Keratinocyte (primary cell): ENCODE measurements at regions not wholly inside any gene's neighbourhood (a gene's known extent, or its start where the extent isn't known, plus 50 kb on each side); places are given as distances from the start of the nearest gene placed in this dataset.

Experiments
- DNase-seq: peaks from one replicate; pipeline ENCODE4 v3.0.0-alpha.2; 2011; ENCODE audit warnings: low read depth, missing footprints, low spot score
- FAIRE-seq: peaks from 2 replicates; lab custom pipeline; 2011; peaks lifted over from hg19 to GRCh38; lab: Jason Lieb, UNC
- H2AFZ ChIP-seq: 2 replicates; pipeline ENCODE4 v1.6.0; 2012; ENCODE audit warnings: low read length, control low read depth, inconsistent platforms; ENCODE audit not compliant: control insufficient read depth
- H3K27ac ChIP-seq: 2 replicates; pipeline ENCODE4 v1.5.1; 2011; ENCODE audit warnings: low read length; ENCODE audit not compliant: control insufficient read depth, insufficient read depth
- H3K27me3 ChIP-seq: 3 replicates; pipeline ENCODE4 v1.6.0; 2011; ENCODE audit warnings: low read length; ENCODE audit not compliant: control insufficient read depth, insufficient read depth; ENCODE audit errors: extremely low read depth
- H3K36me3 ChIP-seq, 2 experiments: 2 replicates in 1 of 2; 3 replicates in 1 of 2; pipeline ENCODE4 v1.5.1; 2011; ENCODE audit warnings: low read length in 2 of 2, mild to moderate bottlenecking in 1 of 2; ENCODE audit not compliant: control insufficient read depth in 2 of 2, insufficient read depth in 2 of 2; ENCODE audit errors: extremely low read depth in 1 of 2
- H3K4me1 ChIP-seq: 3 replicates; pipeline ENCODE4 v1.5.1; 2011; ENCODE audit warnings: low read length; ENCODE audit not compliant: control insufficient read depth, insufficient read depth; ENCODE audit errors: extremely low read depth
- H3K4me2 ChIP-seq: 3 replicates; pipeline ENCODE4 v1.6.0; 2011; ENCODE audit warnings: low read depth, low read length; ENCODE audit not compliant: control insufficient read depth, insufficient read depth; ENCODE audit errors: extremely low read depth
- H3K4me3 ChIP-seq, 3 experiments: fragments of 200-600 bp in 1 of 3; sonication (generic) in 1 of 3; 2 replicates in 2 of 3; 3 replicates in 1 of 3; pipeline ENCODE4 v1.5.1; 2011 to 2016; ENCODE audit warnings: low read length in 3 of 3, mild to moderate bottlenecking in 3 of 3, control low read depth in 2 of 3, inconsistent platforms in 1 of 3, low read depth in 1 of 3, mixed read lengths in 1 of 3, mixed run types in 1 of 3, moderate library complexity in 1 of 3; ENCODE audit not compliant: control insufficient read depth in 2 of 3, insufficient read depth in 2 of 3; ENCODE audit errors: extremely low read depth in 1 of 3
- H3K79me2 ChIP-seq: 2 replicates; pipeline ENCODE4 v1.6.0; 2012; ENCODE audit warnings: low read length; ENCODE audit not compliant: control insufficient read depth, insufficient read depth
- H3K9ac ChIP-seq: 3 replicates; pipeline ENCODE4 v1.6.0; 2011; ENCODE audit warnings: low read length; ENCODE audit not compliant: control insufficient read depth, insufficient read depth; ENCODE audit errors: extremely low read depth
- H3K9me1 ChIP-seq: 3 replicates; pipeline ENCODE4 v1.6.0; 2011; ENCODE audit warnings: low read length; ENCODE audit not compliant: control insufficient read depth, insufficient read depth; ENCODE audit errors: extremely low read depth
- H3K9me3 ChIP-seq: 2 replicates; pipeline ENCODE4 v1.5.1; 2012; ENCODE audit warnings: low read depth, low read length; ENCODE audit not compliant: control insufficient read depth
- H4K20me1 ChIP-seq: 3 replicates; pipeline ENCODE4 v1.6.0; 2011; ENCODE audit warnings: low read length; ENCODE audit not compliant: control insufficient read depth, insufficient read depth; ENCODE audit errors: extremely low read depth
- EZH2 ChIP-seq: IDR thresholded peaks from one replicate; pipeline ENCODE4 v1.6.1; 2012; ENCODE audit warnings: inconsistent platforms, mild to moderate bottlenecking, low read length, moderate library complexity
- dilution Hi-C: fragments of 300-500 bp; cut with MboI; formaldehyde crosslinking; loops from one replicate; pipeline ENCODE4 v1.7.0; 2020; ENCODE audit warnings: low sequenced_read_pairs; ENCODE audit not compliant: extremely low pct_ligation_motif_present
- small RNA-seq, 3 experiments: library from RNA; depleted of rRNA; stranded (forward); fragments of <200 nt; gene quantifications; one replicate each; pipeline ENCODE3, GENCODE V24; 2012; ENCODE audit warnings: low read depth in 3 of 3, low replicate concordance in 1 of 3; ENCODE audit not compliant: insufficient read length in 3 of 3
- TF ChIP-seq, protein P1 (sequence below), 3 experiments: IDR thresholded peaks in 1 of 3; conservative IDR thresholded peaks in 1 of 3; optimal IDR thresholded peaks in 1 of 3; 2 replicates in 2 of 3; 3 replicates in 1 of 3; pipeline versions ENCODE3 to v1.5.1; 2011; ENCODE audit warnings: low read length in 3 of 3, mild to moderate bottlenecking in 3 of 3, moderate library complexity in 2 of 3, control low read depth in 1 of 3, inconsistent platforms in 1 of 3; ENCODE audit not compliant: insufficient read depth in 2 of 3; ENCODE audit errors: extremely low read depth in 1 of 3

DNA sequence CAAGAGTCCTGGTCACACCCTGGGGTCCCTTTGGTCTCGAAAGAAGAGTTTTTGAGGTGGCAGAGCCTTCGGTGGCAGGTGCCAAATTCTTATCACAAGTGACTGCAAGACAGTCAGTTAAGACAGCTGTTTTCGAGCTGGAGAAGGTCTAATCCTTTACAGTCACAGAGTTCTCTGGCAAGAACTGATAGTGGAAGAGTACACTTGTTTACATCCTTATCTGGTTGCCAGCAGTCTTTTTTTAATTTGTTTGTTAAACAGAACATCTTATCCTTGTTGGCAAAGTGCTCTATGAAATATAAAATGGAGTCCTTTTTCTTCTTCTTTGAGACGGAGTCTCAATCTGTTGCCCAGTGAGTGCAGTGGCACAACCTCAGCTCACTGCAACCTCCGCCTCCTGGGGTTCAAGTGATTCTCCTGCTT is 50.4 kb upstream of the ELOVL6 start:
- TF ChIP-seq, protein P1, sequence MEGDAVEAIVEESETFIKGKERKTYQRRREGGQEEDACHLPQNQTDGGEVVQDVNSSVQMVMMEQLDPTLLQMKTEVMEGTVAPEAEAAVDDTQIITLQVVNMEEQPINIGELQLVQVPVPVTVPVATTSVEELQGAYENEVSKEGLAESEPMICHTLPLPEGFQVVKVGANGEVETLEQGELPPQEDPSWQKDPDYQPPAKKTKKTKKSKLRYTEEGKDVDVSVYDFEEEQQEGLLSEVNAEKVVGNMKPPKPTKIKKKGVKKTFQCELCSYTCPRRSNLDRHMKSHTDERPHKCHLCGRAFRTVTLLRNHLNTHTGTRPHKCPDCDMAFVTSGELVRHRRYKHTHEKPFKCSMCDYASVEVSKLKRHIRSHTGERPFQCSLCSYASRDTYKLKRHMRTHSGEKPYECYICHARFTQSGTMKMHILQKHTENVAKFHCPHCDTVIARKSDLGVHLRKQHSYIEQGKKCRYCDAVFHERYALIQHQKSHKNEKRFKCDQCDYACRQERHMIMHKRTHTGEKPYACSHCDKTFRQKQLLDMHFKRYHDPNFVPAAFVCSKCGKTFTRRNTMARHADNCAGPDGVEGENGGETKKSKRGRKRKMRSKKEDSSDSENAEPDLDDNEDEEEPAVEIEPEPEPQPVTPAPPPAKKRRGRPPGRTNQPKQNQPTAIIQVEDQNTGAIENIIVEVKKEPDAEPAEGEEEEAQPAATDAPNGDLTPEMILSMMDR (optimal IDR thresholded peaks at IDR 0.05 in 1 of 3, IDR thresholded peaks at IDR 0.05 in 1 of 3, conservative IDR thresholded peaks at IDR 0.05 in 1 of 3; ENCODE audit: extremely low read depth in 1 of 3, insufficient read depth in 2 of 3, low read length in 3 of 3) = no peak
- no peak for TF ChIP-seq EZH2
- Histone ChIP-seq H3K9me3 (no peaks in the 10 kb centered on the region), H3K9me1 (no peaks in the 10 kb centered on the region), H3K27me3 (no peaks in the 10 kb centered on the region), H2AFZ (no peak overlapping the region), H3K4me1 (no peaks in the 10 kb centered on the region), H3K79me2 (no peaks in the 10 kb centered on the region), H3K4me2 (no peak overlapping the region), H3K9ac (no peak overlapping the region), H4K20me1 (no peaks in the 10 kb centered on the region), H3K27ac (no peak overlapping the region), H3K36me3 (no peaks in the 10 kb centered on the region), H3K4me3 (no peak overlapping the region)
- dilution Hi-C loops = no loop called here
- FAIRE-seq (no peak), DNase-seq (no peak)

Small RNAs in the stretch of these regions (small RNA-seq; reads per million reads assigned to genes)
- gene AC108145.1 (0 reads per million in 3 experiments), gene HSBP1P2 (0 reads per million in 3 experiments), gene RNU6-205P (0 to 0.25 (median 0.13) reads per million in 3 experiments)
